Lower leg skin (tissue), 3 donors: ENCODE measurements at regions not wholly inside any gene's neighbourhood (a gene's known extent, or its start where the extent isn't known, plus 50 kb on each side); places are given as distances from the start of the nearest gene placed in this dataset.

Source experiments
- CTCF ChIP-seq, 3 donors: fragments of 450-650 bp; IDR thresholded peaks; one replicate each; pipeline ENCODE4 v1.5.1; 2016; ENCODE audit warnings: antibody characterized with exemption in 3 of 3, mild to moderate bottlenecking in 3 of 3, moderate library complexity in 2 of 3
- POLR2A ChIP-seq, 2 donors: fragments of 450-650 bp; IDR thresholded peaks; one replicate each; pipeline ENCODE4 v1.6.1; 2016 to 2017; ENCODE audit warnings: antibody characterized with exemption in 2 of 2, mild to moderate bottlenecking in 1 of 2, moderate library complexity in 1 of 2

DNA sequence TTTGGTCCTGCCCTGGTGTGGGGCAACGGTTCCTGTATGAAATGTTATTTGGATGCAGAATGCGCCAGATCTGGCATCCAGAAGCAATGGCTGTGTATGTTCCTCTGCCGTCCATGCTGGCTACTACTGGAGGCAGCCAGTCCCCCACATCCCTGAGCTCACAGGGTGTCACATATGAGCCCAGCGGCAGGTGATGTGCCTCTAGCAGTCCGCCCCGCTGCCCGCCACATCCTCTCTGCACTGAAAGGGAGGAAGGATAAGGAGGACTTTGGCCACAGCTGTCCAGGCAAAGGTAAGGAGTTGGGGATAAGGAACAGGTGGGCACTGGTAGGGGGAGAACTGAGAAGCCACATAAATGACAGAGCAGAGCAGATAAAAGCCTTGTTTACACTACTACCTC, 305.3 kb upstream of the DAB1 start:
- TF ChIP-seq CTCF (IDR thresholded peaks at IDR 0.05) (no peak), POLR2A (IDR thresholded peaks at IDR 0.05) (no peak)
